ENCODE measurements at regions not wholly inside any gene's neighbourhood (a gene's known extent, or its start where the extent isn't known, plus 50 kb on each side); places are given as distances from the start of the nearest gene placed in this dataset.
"Not testable (repeated sequence)": the region's sequence is repeated elsewhere in the genome, so short reads cannot be mapped to it uniquely, and the experiment has no call there.

DNA sequence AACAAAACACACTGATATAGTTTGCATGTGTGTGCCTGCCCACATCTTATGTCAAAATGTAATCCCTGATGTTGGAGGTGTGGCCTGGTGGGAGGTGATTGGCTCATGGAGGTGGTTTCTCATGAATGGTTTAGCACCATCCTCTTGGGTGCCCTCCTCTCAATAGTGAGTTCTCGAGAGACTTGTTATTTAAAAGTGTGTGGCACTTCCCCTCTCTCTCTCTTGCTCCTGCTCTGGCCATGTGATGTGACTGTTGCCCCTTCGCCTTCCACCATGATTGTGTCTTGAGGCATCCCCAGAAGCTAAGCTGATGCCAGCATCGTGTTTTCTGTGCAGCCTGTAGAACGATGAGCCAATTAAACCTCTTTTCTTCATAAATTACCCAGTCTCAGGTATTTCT lies 454.1 kb upstream of the DCN start:
- Mint-ChIP-seq H3K27ac (ENCODE audit: unreplicated experiment) (no peak overlapping the region), H3K9me3 (ENCODE audit: unreplicated experiment) (peaks cover 4% of the 10 kb centered on the region), H3K36me3 (ENCODE audit: low read depth, unreplicated experiment) (no peaks in the 10 kb centered on the region), H3K27me3 (ENCODE audit: low read depth, unreplicated experiment) (no peaks in the 10 kb centered on the region), H3K4me1 (ENCODE audit: low read depth, unreplicated experiment) (no peaks in the 10 kb centered on the region), H3K4me3 (ENCODE audit: unreplicated experiment) (no peak overlapping the region)
- TF ChIP-seq, protein P1, sequence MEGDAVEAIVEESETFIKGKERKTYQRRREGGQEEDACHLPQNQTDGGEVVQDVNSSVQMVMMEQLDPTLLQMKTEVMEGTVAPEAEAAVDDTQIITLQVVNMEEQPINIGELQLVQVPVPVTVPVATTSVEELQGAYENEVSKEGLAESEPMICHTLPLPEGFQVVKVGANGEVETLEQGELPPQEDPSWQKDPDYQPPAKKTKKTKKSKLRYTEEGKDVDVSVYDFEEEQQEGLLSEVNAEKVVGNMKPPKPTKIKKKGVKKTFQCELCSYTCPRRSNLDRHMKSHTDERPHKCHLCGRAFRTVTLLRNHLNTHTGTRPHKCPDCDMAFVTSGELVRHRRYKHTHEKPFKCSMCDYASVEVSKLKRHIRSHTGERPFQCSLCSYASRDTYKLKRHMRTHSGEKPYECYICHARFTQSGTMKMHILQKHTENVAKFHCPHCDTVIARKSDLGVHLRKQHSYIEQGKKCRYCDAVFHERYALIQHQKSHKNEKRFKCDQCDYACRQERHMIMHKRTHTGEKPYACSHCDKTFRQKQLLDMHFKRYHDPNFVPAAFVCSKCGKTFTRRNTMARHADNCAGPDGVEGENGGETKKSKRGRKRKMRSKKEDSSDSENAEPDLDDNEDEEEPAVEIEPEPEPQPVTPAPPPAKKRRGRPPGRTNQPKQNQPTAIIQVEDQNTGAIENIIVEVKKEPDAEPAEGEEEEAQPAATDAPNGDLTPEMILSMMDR (IDR thresholded peaks at IDR 0.05; ENCODE audit: insufficient read depth, low read depth, low read length): no peak
- no peak for TF ChIP-seq EZH2 (IDR thresholded peaks at IDR 0.05; ENCODE audit: insufficient read depth, low read length)
- Histone ChIP-seq H3K4me2 (ENCODE audit: low read length) (no peak overlapping the region), H3K4me1 (ENCODE audit: insufficient read depth, low read length) (no peaks in the 10 kb centered on the region), H3K27me3 (ENCODE audit: insufficient read depth, low read length) (no peaks in the 10 kb centered on the region), H3K36me3 (ENCODE audit: insufficient read depth, low read length) (no peaks in the 10 kb centered on the region), H3K9me3 (ENCODE audit: insufficient read depth, low read depth, low read length) (no peaks in the 10 kb centered on the region), H3K27ac (ENCODE audit: low read depth, low read length) (no peak overlapping the region), H3K4me3 (ENCODE audit: insufficient read depth, low read depth, low read length) (no peak overlapping the region), H3K9ac (ENCODE audit: low read length) (no peak overlapping the region), H3K79me2 (ENCODE audit: insufficient read depth, low read length) (no peaks in the 10 kb centered on the region), H4K20me1 (ENCODE audit: insufficient read depth, low read length) (no peaks in the 10 kb centered on the region), H2AFZ (ENCODE audit: low read depth, low read length) (no peak overlapping the region)
- FAIRE-seq (no peak), DNase-seq (ENCODE audit: low read depth) (no peak)

DNA sequence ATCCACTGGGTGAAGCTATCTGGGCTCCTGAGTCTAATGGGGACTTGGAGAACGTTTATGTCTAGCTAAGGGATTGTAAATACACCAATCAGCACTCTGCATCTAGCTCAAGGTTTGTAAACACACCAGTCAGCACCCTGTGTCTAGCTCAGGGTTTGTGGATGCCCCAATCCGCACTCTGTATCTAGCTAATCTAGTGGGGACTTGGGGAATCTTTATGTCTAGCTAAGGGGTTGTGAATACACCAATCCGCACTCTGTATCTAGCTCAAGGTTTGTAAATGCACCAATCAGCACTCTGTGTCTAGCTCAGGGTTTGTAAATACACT lies 451.7 kb upstream of the DCN start:
- not testable (repeated sequence) for H3K4me1 ChIP-seq (ENCODE audit: insufficient read depth, low read length); H3K9me3 Mint-ChIP-seq (ENCODE audit: unreplicated experiment); H3K36me3 Mint-ChIP-seq (ENCODE audit: low read depth, unreplicated experiment); H3K79me2 ChIP-seq (ENCODE audit: insufficient read depth, low read length); FAIRE-seq; H3K9ac ChIP-seq (ENCODE audit: low read length); H3K4me3 ChIP-seq (ENCODE audit: insufficient read depth, low read depth, low read length); H3K4me3 Mint-ChIP-seq (ENCODE audit: unreplicated experiment); H3K36me3 ChIP-seq (ENCODE audit: insufficient read depth, low read length); DNase-seq (ENCODE audit: low read depth); H3K4me1 Mint-ChIP-seq (ENCODE audit: low read depth, unreplicated experiment); H3K27me3 Mint-ChIP-seq (ENCODE audit: low read depth, unreplicated experiment); H4K20me1 ChIP-seq (ENCODE audit: insufficient read depth, low read length); H3K27ac Mint-ChIP-seq (ENCODE audit: unreplicated experiment); H3K27me3 ChIP-seq (ENCODE audit: insufficient read depth, low read length); H3K4me2 ChIP-seq (ENCODE audit: low read length); H3K27ac ChIP-seq (ENCODE audit: low read depth, low read length); H3K9me3 ChIP-seq (ENCODE audit: insufficient read depth, low read depth, low read length); H2AFZ ChIP-seq (ENCODE audit: low read depth, low read length)

DNA sequence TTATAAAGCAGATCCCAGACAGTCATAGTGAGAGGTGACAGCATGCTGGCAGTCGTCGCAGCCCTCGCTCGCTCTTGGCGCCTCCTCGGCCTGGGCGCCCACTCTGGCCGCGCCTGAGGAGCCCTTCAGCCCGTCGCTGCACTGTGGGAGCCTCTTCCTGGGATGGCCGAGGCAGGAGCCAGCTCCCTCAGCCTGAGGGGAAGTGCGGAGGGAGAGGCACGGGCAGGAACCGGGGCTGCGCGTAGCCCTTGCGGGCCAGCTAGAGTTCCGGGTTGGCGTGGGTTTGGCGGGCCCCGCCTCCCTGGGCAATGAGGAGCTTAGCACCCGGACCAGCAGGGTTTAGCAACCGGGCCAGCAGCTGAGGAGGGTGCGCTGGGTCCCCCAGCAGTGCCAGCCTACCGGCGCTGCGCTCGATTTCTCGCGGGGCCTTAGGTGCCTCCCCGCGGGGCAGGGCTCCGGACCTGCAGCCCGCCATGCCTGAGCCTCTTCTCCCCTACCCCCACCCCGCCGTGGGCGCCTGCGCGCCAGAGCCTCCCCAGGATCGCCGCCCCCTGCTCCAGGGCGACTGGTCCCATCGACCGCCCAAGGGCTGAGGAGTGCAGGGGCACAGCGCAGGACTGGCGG lies 451.2 kb upstream of the DCN start:
- Mint-ChIP-seq H3K27ac (ENCODE audit: unreplicated experiment) (no peak overlapping the region), H3K9me3 (ENCODE audit: unreplicated experiment) (peaks cover 4% of the 10 kb centered on the region), H3K4me1 (ENCODE audit: low read depth, unreplicated experiment) (no peaks in the 10 kb centered on the region), H3K36me3 (ENCODE audit: low read depth, unreplicated experiment) (no peaks in the 10 kb centered on the region), H3K4me3 (ENCODE audit: unreplicated experiment) (no peak overlapping the region), H3K27me3 (ENCODE audit: low read depth, unreplicated experiment) (no peaks in the 10 kb centered on the region)
- Histone ChIP-seq H3K4me3 (ENCODE audit: insufficient read depth, low read depth, low read length) (no peak overlapping the region), H4K20me1 (ENCODE audit: insufficient read depth, low read length) (no peaks in the 10 kb centered on the region), H3K27ac (ENCODE audit: low read depth, low read length) (no peak overlapping the region), H3K4me2 (ENCODE audit: low read length) (no peak overlapping the region), H3K9ac (ENCODE audit: low read length) (no peak overlapping the region), H3K79me2 (ENCODE audit: insufficient read depth, low read length) (no peaks in the 10 kb centered on the region), H3K4me1 (ENCODE audit: insufficient read depth, low read length) (no peaks in the 10 kb centered on the region), H2AFZ (ENCODE audit: low read depth, low read length) (no peak overlapping the region), H3K36me3 (ENCODE audit: insufficient read depth, low read length) (no peaks in the 10 kb centered on the region), H3K9me3 (ENCODE audit: insufficient read depth, low read depth, low read length) (no peaks in the 10 kb centered on the region), H3K27me3 (ENCODE audit: insufficient read depth, low read length) (no peaks in the 10 kb centered on the region)
- DNase-seq (ENCODE audit: low read depth) (no peak), FAIRE-seq (no peak)
- no peak for TF ChIP-seq EZH2 (IDR thresholded peaks at IDR 0.05; ENCODE audit: insufficient read depth, low read length)
- TF ChIP-seq, protein P1 (IDR thresholded peaks at IDR 0.05; ENCODE audit: insufficient read depth, low read depth, low read length): no peak
